Dedifferentiated amniotic fluid mesenchymal stem cell (primary cell): ENCODE measurements at regions not wholly inside any gene's neighbourhood (a gene's known extent, or its start where the extent isn't known, plus 50 kb on each side); places are given as distances from the start of the nearest gene placed in this dataset.
"Not testable (repeated sequence)": the region's sequence is repeated elsewhere in the genome, so short reads cannot be mapped to it uniquely, and the experiment has no call there.

Experiments
- DNase-seq: peaks from one replicate; pipeline ENCODE4 v3.0.0-alpha.2; 2016; ENCODE audit errors: extremely low spot score

DNA sequence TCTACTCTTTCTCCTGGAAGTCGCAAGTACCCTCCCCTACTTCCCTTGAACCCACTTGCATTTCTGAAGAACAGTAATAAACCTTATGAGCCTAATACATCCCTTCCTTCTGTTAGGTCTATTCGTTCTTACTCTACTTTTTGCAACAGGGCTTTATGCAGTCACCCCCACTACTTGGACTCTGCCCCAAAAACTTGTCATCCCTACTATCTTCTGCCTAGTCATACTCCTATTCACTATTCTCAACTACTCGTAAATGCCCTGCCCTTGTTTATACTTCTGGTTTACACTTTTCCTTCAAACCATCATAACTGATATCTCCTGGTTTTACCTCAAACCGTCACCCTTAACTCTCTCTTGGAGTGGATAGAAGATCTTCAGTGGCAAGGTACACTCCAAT, 55.2 kb upstream of the SLIT2 start:
- no peak for DNase-seq

GRCh38 chr4:20195071-20195885, 56.4 kb upstream of the SLIT2 start:
- DNase-seq = no peak

GRCh38 chr4:20194123-20195013, 57.3 kb upstream of the SLIT2 start:
- peak; percentile 79 for DNase-seq

GRCh38 chr4:20193141-20193936, 58.4 kb upstream of the SLIT2 start:
- DNase-seq = no peak

GRCh38 chr4:20192736-20193135, 59.0 kb upstream of the SLIT2 start:
- DNase-seq = no peak

GRCh38 chr4:20185103-20185502, 66.6 kb upstream of the SLIT2 start:
- DNase-seq = no peak

- not testable (repeated sequence) for DNase-seq
Measured at GRCh38 chr4:20183131-20183530, 68.6 kb upstream of the SLIT2 start.

- no peak for DNase-seq
Measured at GRCh38 chr4:20181926-20182325, 69.8 kb upstream of the SLIT2 start.

DNA sequence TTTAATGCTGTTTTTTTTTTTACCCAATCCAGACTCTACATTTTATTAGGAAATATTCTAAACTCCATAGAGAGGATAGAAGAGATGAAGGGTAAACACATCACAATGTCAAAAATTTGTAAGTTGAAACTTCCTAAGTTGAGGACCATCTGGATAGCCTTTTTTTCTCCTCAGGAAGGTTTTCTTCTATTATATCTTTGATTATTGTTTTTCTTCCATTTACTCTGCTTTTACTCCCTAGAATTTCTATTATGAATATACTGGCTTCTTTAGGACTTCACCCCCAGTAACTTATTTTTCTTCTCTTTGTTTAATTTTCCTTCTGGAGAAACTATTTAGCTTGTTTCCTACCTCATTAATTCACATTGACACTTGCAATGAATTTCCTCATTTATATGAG, 71.2 kb upstream of the SLIT2 start:
- DNase-seq = no peak

- DNase-seq = no peak
Measured at GRCh38 chr4:20178902-20179576, 72.7 kb upstream of the SLIT2 start.

DNA sequence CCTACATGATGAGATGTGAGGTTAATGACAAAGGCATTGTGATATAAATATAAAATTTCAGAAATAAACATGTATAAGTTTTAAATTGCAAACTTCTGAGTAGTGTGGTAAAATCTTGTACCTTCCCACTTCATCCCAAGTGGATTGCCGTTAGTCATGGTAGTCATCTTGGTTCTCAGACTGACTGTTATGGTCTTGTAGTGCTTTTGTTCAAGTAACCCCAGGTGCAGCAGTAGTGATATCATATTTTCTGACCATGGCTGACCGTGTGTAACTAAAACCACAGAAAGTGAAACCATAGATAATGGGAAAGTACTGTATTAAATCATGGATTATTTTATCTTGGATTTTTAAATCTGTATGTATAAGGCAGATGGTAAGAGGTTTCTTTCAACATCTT, 74.8 kb upstream of the SLIT2 start:
- DNase-seq = no peak

DNA sequence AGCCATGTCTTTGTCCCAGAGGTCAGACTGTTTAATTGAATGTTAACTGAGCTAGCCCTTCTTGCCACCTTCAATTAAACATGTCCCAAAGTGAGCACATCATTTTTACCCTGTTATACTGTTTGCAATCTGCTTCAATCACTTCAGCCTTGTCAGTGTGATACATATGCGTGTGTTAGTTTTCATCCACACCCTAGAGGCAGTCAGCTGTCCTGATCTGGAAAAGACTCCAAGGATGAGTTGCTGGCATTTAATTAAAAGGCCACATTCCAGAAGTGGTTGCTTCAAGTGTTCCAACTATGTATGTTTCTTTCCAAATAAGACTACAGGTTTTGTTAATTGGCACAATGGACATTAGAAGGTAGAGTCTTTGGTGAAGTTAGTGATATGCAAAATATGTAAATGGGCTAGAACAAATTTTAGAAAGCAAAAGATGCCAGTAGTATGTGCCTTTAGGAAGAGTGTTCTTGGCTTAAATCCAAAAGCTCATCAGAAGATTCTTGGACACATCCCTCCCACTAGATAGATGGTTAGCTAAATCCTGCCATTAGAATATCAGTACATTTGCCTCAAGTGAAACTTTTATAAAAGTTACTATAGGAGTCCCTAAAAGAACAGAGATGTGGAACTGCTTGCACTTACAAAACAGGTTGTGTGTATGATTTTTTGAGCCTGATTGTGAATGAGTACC, 79.5 kb upstream of the SLIT2 start:
- no peak for DNase-seq

GRCh38 chr4:20166544-20166943, 85.2 kb upstream of the SLIT2 start:
- DNase-seq = no peak

- no peak for DNase-seq
Measured at GRCh38 chr4:20159516-20159915, 92.2 kb upstream of the SLIT2 start.

DNA sequence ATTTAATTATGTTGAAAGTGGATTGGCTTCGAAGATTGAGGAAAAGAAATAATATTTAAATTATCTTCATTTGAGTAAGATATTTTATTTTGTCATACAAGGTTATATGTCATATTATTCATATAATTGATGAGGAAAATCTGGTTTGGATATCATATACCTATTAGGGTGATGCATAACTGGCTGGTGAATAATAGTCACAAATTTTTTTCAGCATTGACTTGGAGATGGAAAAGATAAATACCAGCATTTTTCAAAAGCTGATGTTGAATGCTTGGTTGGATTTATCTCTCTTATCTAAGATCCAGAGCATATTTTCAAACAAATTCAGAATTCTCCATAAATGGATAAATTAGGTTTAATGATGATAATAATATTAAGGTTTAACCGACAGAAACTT, 93.5 kb upstream of the SLIT2 start:
- DNase-seq = no peak

DNA sequence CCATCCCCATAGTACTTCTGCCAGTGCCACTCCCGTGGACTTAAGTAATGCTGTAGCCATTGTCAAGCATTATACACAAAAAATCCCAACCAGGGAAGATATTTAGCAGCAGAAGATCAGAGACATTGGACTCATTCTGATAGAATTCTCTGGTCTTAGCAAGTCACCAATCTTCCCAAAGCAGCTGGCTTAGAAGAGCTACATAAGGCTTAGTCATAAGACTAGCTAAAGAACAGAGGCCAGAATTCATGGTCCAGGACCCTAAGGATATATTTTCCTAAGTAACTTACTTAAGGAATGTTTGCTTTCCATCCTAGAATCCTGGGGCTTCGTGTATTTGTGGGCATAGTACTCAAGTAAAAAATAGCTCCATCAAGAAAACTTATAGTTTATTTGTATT, 100.3 kb upstream of the SLIT2 start:
- no peak for DNase-seq

DNA sequence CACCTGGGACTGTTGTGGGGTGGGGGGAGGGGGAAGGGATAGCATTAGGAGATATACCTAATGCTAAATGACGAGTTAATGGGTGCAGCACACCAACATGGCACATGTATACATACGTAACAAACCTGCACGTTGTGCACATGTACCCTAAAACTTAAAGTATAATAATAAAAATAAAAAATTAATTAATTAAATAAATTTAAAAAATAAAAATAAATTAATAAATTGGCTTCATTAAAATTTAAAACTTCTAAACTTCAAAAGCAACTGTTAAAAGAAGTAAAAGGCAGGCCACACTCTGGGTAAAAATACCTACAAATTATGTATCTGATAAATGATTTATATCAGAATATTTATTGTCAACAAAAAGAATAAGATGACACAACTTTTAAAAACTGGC, 102.6 kb upstream of the SLIT2 start:
- not testable (repeated sequence) for DNase-seq

- no peak for DNase-seq
Measured at GRCh38 chr4:20137176-20137575, 114.5 kb upstream of the SLIT2 start.

DNA sequence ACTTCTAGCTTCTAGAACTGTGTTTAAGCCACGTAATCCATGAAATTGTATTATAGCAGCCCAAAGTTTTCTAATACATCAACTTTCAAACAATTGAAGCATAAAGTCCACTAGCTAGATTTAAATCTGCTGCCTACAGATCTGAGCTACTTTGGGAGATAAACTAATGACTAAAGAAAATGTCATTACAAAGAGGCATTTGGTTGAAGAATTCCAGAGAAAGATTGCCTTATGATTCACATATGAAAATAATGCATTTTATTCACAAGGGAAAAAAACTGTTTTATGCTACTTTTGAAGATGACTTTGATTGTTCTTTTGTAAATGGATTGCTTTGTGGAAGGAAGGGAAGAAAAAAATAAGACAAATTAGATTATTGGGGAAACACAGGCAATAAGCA, 124.1 kb upstream of the SLIT2 start:
- no peak for DNase-seq

DNA sequence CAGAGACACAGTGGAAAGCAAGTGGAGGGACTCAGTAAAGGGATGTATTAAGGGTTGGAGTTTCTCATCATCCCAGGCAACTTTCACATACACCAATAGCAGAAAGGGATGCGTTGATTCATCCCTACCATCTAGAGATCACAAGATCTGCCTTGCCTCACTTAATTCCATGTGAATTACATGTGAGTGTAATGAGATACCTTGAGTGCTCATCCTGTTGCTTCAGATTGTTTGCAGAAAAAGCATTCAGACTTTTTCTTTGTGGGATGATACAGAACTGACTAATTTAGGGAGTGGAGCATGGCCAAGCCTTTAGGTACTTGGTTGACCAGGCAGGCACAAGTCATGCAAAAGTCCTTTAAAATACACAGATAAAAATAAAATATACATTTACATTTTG, 124.8 kb upstream of the SLIT2 start:
- DNase-seq = no peak
